ENCODE measurements at regions not wholly inside any gene's neighbourhood (a gene's known extent, or its start where the extent isn't known, plus 50 kb on each side); places are given as distances from the start of the nearest gene placed in this dataset.

DNA sequence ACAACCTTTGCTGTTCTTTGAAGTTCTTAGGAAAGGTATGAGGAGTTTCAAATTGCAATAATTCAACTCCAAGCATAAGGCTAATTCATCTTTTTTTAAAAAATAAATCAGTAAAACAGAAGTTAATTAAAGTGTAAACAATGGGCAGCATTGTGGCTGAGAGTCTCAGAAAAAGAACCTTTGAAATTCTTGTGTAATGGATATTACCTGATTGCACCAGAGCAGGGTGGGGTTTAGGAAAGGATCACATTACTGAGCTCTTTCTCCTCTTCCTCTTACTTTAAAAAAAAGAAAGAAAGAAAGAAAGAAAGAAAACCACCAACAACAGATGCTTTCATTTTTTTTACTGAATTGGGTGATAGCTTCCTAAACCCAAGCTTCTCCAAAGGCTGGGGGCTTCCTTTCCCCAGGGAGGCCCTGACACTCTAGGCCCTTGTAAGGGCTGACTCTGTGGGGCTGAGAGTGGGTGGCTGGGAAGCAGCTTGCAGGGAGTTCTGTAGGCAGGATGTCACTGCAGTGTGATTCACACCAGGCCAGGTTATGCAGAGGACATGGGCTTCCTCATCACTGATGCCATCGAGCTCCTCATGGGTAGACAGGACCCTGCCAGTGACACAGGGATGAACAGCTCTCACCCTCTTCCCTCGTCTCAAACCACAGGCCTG is 564.5 kb downstream of the FGF9 start:
- Histone ChIP-seq H3K4me3 (no peak overlapping the region), H3K27ac (no peak overlapping the region)

DNA sequence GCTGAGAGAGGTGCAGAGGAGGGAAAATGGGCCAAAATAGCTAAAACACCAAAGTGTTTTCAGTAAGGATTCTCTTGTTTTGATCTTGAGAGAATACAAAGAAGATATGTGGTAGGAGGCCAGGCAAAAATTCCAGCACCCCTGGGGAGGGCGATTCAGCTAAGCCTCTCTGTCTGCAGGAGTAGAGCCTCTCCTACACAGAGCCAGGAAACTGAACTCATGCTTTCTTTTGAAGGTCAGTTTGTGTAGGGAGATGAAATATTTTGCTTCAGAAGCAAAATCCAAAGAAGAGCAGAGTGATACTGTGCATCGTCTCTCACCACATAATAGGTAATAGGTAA is 565.0 kb downstream of the FGF9 start:
- Histone ChIP-seq H3K27ac (no peak overlapping the region), H3K4me3 (no peak overlapping the region)

DNA sequence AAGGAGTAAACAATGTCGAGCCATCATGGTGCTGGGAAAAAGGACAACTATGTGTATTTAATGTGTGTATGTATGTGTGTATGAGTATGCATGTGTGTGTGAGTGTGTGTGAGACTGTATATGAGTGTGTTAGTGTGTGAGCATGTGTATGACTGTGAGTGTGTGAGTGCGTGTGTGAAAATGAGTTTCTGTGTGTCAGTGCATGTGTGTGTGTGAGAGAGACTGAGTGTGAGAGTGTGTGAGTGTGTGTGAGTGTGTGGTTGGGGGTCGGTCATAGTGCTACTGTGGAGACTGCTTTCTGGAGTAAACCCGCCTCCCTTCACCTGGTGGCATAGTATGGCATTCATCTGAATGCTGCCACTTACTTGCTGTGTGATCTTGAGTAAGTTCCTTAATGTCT is 567.4 kb downstream of the FGF9 start:
- Histone ChIP-seq H3K4me3 (no peak overlapping the region), H3K27ac (no peak overlapping the region)

DNA sequence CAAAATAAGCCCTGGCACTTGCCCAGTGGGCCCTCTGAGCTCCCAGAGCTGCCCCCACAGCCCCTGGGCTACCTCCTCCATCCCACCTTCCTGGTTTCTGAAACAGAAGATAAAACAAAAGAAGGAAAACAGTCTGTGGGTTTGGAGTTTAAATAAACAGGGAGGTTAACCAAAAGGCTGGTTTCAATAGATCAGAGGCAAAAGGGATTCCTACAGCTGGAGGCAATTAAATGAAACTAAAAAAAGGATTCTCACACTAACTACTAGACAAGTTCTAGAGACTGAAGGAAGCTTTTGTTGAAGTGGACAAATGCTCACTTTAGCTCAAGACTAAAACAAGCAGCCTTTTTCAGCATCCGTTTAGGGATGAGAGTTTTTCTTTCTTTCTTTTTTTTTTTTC is 569.8 kb downstream of the FGF9 start:
- no peak overlapping the region for H3K4me3 ChIP-seq
- H3K27ac ChIP-seq = no peak overlapping the region

DNA sequence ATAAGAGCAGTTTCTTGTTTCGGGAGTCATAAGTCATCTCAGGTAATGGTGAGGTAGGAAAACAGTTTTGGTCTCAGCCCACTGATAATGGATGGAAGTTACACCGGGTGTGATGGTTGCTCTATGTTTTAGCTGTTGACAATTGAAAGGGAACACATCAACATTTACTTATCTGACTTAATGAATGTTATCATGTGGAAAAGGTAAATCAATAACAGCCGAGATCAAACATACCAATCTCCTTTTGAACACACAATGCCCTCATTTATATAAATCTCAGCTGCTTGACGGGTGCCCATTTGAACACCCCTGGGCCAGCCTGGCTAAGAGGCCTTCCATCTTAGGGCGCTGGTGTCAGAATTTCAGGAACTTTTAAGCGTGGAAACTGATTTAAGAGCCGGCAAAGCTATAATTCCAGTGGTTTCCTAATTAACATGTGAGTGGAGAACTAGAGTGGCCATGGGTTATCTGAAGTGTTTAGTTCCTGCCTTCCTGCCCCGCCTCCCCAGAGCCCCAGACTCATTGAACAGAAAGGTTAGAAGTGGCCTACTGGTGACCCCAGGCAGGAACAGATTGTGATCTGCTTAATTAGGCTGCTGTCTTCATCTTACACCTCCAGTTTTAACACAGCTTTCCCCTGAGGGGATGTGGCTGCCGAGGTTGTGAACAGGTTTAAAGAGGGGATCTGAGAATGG is 572.7 kb downstream of the FGF9 start:
- Histone ChIP-seq H3K4me3 (no peak overlapping the region), H3K27ac (no peak overlapping the region)

DNA sequence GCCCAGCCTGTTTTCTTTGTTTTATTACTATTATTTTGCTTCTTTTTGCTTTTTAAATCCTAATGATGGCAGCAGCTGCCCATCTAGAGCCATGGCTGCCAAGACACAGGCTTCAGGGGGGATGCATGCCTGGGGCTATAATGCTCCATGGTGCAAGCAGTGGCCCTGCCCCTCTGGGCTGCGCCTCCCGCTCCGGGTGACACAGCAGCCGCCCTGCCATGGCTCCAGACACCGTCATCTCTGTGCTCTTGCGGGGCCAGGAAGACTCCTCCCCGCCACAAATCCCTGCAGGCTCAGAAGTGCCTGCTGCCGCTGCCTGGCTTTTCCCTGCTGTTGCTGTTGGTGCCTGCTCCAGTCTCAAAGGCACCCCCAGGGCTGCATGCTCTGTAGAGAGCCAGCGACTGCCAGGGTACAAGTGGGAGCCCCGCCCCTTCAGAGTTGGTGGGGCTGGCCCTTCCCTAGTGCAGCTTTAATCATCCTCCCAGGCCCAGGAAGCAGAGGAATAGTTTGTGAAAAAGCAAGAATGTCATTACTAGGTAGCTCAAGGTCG is 581.5 kb downstream of the FGF9 start:
- Histone ChIP-seq H3K27ac (no peak overlapping the region), H3K4me3 (no peak overlapping the region)

DNA sequence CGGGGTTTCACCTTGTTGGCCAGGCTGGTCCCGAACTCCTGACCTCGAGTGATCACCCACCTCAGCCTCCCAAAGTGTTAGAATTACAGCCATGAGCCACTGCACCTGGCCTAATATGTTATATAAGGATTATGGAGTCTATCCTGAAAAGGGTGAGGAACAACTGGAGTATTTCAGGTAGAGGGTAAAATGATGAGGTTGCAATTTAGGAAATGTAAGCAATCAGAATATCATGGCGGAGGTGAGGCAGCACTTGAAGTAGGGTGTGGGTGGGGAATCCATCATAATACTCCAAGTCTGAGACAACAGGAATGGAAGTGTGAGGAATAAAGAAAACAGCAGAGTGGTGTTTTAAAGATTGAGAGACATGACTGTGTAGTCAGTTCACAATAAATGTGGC is 582.2 kb downstream of the FGF9 start:
- no peak overlapping the region for H3K4me3 ChIP-seq
- H3K27ac ChIP-seq = no peak overlapping the region

DNA sequence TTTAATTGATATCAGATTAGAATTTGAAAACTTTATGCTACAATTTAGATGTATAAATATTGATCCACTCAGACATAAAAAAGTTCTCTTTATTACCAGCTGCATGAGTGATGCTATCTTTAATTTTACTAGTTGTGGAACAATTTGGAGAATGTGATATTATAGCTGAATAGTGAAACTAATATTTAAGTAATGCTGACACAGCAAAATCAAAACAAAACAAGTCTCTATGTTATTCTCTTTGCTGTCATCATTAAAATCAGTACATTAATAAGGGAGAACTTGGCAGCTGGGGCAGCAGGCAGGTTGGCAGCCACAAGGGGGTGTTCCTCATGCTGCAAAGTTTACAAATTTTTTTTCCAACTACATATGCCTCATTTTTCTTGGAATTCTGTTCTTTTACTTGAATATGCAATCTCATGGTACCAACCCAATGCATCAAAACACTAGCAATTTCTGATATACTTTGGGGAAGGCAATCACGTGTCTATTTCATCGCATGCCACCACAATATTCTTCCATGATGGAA is 585.3 kb downstream of the FGF9 start:
- no peak overlapping the region for H3K27ac ChIP-seq

DNA sequence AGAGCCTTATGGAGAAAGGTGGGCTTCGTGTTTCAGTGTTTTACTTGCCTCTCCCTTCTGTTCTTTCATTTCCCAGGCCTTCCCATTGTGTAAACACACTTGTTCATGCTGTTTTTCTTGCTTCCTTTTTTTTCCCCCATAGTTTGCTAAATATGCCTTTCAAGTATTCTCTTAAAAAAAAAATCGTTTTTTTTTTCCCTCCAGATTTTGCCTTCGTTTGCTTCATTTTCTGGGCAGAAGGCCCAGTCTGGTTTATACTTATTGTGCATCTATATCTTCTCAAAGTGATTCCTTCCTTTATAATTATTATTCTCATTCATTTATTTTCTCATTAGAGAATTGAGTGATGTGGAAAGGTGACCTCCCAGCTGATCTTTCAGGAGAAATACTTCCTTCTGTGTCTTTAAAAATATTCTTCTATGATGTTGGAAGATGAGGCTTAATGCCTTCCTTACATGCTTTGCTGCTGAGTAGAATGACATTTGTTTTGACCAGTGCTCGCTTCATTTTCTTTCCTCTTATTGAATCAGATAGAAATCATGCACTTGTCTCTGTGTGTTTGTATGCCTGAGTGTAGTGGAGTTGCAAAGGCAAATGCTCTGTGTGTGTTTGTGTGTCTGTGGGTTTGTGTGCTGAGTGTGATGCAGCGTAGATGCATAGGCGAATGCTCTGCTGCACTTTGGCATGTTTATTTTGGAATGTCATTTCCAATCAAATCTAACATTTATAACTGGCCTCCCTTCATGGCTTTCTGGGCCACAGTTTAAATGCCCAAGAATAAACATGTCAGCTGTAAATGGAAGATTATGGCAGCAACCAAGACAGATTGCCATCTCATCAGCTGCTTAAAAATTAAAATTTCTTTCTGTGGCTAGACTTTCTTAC is 591.4 kb downstream of the FGF9 start:
- Histone ChIP-seq H3K4me3 (no peak overlapping the region), H3K27ac (no peak overlapping the region)

More for the DNA sequence above, 585.3 kb downstream of the FGF9 start:
- no peak overlapping the region for H3K4me3 ChIP-seq

DNA sequence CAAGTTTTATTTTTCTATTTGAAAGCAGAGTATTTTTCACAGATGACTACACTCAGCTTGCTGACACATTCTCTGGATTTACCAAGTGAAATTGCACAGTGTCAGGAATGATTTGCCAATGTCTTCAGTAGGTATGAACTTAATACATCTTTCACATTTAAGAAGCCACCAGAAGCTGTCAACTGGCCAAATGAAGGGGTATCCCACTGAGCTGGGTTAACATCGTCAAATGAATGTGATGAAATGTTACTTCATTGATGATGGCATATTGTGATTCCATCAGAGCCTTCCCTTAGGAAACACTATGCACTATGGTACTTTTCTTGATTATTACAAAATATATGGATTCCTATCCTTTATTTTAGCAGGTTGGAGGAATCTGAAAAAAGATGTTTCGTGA is 592.3 kb downstream of the FGF9 start:
- no peak overlapping the region for H3K27ac ChIP-seq
- no peak overlapping the region for H3K4me3 ChIP-seq

DNA sequence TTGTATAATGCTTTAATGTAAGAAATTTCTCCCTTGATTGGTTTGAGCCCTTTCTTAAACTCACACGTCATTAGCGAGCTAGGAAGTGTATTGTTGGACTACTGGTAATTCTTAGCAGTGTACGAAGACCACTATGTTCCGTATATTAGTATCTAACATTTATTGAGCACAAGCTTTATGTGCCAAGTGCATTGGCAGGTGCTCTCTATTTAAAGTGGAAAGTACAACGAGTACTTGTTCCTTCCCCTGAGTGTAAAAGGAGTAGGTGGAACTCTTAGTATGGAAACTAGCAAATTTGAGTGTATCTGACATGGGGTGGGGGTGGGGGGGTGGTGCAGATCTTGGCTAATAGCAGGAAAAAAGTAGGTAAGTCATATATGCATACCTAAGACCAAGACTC is 594.7 kb downstream of the FGF9 start:
- Histone ChIP-seq H3K27ac (no peak overlapping the region), H3K4me3 (no peak overlapping the region)

DNA sequence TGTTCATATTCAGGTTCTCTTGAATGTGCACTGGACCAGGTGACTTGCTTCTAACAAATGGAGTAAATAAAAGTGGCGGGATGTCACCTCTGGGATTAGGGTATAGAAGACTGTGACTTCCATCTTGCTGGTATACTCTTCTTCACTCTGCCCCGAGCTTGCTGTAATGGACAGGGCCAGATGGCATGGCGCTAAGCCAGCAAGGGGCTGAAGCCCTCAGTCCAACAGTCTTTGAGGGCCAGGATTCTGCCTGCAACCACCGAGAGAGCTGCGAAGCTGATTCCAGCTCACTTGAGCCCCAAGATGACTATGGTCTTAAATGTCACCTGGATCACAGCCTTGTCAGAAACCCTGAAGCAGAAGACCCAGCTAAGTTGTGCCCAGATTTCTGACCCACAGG is 600.0 kb downstream of the FGF9 start:
- no peak overlapping the region for H3K4me3 ChIP-seq
- H3K27ac ChIP-seq = no peak overlapping the region

DNA sequence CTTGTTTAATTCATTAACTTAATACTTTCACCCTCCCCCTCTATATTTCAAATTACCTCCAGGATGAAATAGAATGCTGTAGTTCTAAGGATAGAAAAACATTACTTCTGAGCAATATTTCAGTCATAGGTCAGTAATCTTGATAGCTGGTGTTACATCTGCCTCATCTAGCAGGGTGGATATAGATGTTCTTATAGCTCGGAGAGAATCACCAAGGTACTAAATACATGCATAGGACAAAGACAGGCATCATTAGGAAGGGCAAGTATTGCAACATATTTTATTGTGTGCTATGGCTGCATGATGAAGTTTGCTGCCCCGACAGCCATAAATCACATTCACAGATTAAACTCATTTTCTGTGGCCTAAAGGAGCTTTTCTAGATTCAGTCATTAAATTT is 601.0 kb downstream of the FGF9 start:
- no peak overlapping the region for H3K4me3 ChIP-seq
- no peak overlapping the region for H3K27ac ChIP-seq

DNA sequence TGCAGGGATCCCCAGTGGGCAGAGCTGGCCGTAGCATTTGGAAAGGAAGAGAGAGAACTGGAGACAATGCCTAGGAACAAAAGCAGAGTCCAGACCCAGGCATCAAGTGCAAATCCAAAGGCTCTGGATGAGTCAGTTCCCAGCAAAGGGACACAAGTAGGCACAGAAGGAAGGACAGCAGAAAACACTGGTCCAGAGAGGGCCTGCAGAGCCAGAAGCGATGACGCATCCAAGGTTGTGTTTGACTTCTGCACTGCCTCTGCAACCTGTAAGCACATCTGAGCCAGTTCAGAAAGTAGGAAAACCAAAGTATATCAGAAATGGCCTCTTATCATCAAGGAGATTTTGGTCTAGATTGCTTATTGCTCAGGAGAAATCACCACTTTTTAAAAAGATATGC is 604.5 kb downstream of the FGF9 start:
- no peak overlapping the region for H3K27ac ChIP-seq

DNA sequence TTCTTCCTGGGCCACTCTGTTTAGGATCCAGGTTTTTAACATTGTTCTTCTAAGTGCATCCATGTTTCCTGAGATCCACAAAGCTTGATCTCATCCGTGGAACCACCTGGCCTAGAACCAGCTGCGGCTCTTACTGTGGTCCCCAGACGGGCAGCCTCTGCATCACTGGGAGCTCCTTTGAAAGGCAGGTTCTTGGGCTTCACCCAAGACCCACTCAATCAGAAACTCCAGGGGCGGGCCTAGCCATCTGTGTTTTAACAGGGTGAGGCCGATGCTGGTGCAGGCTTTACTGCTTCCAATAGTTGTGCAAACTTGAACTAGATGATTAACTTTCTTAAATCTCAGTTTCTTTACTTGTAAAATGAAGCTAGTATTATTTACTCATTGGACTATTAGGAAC is 605.7 kb downstream of the FGF9 start:
- Histone ChIP-seq H3K27ac (no peak overlapping the region), H3K4me3 (no peak overlapping the region)

More for the DNA sequence above, 604.5 kb downstream of the FGF9 start:
- no peak overlapping the region for H3K4me3 ChIP-seq

DNA sequence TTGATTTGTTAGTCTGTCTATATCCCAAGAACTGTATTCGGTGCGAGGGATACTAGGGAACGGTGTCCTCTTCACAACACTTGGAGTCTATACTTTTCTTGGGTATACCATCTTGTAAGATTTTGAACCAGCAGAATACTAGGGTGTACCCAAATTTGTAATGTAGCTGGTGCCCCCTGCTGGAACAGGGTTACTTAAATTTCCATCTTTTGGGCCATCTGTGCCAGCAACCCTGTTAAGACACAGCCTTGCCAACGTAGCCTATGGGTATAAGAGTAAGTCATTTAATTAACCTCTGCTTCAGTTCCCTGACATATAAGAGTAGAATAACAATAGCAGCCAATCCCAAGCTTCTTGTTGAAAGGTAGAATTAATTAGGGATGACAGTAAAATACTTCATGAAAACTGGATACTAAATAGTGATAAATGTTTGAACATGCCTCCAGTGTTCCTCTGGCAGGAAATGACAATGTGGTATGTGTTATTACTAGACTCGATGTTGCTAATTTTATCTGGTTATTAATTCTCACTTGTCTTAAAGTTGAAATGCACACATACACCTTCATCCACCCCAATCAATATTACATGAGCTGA is 607.6 kb downstream of the FGF9 start:
- no peak overlapping the region for H3K27ac ChIP-seq
- no peak overlapping the region for H3K4me3 ChIP-seq

DNA sequence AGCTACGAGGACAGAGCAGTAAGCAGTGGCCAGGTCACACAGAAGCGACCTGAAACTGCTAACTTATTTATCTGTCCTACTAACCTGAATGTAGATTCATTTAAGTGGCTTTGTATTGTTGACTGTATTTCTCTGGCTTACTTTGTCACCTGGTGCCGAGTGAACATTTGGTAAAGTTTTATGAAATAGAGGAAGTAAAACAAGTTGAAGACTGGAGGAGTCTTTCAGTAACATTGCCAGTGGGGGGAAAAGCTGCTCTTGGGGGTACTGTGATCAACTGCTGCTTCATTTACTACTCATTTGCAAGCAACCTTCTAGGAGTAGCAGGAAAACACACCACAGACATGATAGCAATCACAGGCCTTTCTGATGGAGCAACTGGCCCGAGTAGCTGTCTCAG is 615.0 kb downstream of the FGF9 start:
- Histone ChIP-seq H3K4me3 (no peak overlapping the region), H3K27ac (no peak overlapping the region)

DNA sequence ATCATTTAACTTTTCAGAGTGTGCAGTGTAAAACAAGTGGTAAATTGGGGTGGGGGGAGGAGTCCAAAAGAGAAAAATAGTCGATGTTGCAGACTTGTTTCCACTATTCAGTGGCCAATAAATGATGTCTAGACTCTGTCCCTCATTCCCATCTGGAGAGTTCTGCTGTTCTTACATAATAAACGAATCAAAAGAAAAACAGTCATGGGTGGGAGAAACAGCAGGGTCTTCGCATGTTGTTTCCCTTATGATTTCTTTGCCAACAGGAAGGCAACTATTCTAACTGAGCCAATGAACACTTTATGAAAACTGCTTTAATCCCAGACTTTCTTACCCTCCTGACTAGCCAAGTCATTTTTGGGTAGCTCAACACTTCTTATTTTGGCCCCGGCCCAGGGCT is 615.5 kb downstream of the FGF9 start:
- no peak overlapping the region for H3K27ac ChIP-seq
- no peak overlapping the region for H3K4me3 ChIP-seq

DNA sequence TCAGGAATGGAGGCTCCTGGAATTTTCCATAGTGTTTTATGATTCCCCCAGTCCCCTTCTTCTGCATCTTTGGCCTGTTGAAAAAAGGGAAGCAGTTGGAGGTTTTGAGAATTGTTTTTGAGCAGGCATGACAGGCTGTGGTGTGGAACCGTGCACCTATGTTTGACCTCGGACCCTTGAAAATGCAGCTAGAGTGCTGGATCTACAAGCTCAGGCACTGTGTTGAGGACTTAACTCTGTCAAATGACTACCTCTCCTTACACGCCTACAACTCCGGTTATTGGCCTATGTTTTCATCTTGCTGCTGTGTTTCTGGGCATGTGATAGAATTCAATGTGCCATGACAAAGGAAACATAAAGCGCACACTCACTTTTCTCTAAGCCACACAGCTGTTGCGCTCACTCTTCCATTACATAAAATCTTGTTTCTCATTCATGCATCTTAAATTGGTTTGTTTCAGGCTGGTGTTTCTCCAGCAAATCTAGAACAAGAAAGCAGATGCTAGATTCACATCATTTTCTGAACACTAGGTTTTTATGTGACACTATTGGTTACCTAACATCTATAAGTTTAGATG is 616.6 kb downstream of the FGF9 start:
- H3K27ac ChIP-seq = no peak overlapping the region
- H3K4me3 ChIP-seq = no peak overlapping the region

DNA sequence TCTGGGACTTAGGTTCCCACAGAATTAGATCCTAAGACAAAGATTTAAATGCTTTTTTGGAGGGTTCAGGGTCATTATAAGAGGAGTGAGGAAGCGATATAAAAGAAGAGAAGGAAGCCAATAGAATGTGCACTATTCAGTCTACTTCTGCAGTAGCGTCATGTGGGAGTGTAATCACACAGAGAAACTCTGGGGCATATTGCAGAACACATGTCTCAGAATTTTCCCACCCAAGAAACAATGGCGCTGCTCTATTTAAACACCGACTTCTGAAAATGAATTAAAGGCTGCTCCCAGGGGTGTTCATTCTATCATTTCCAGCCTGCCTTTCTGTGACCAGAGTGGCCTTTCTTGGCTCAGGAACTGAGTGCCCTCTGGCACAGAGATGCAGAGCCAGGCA is 617.6 kb downstream of the FGF9 start:
- Histone ChIP-seq H3K4me3 (no peak overlapping the region), H3K27ac (no peak overlapping the region)
